Heart right ventricle (tissue), 16 donors: ENCODE measurements at regions not wholly inside any gene's neighbourhood (a gene's known extent, or its start where the extent isn't known, plus 50 kb on each side); places are given as distances from the start of the nearest gene placed in this dataset.

Experiments used
- ATAC-seq, 8 donors: fragments of 200-7000 bp; cut with Tn5 transposase; one replicate each; pipeline ENCODE4 v1.9.1; 2020; ENCODE audit warnings: mild to moderate bottlenecking in 8 of 8, moderate library complexity in 8 of 8, moderate number of reproducible peaks in 1 of 8
- DNase-seq, 2 donors: peaks; one replicate each; pipeline ENCODE4 v3.0.0-alpha.2; 2020
- H3K27ac ChIP-seq, 10 donors: fragments of 200-600 bp; sonication (generic) in 2 of 10; one replicate each; pipeline versions ENCODE4 v1.5.0 to v1.8.0; 2020 to 2022; ENCODE audit warnings: mild to moderate bottlenecking in 3 of 10
- H3K27me3 ChIP-seq, 7 donors: fragments of 200-600 bp; one replicate each; pipeline ENCODE4 v1.8.0; 2021 to 2022; ENCODE audit warnings: mild to moderate bottlenecking in 2 of 7
- H3K36me3 ChIP-seq, 9 donors: fragments of 200-600 bp; sonication (generic) in 1 of 9; one replicate each; pipeline versions ENCODE4 v1.5.0 to v1.8.0; 2020 to 2022; ENCODE audit warnings: mild to moderate bottlenecking in 2 of 9
- H3K4me1 ChIP-seq, 9 donors: fragments of 200-600 bp; sonication (generic) in 1 of 9; one replicate each; pipeline versions ENCODE4 v1.5.0 to v1.8.0; 2020 to 2022; ENCODE audit warnings: mild to moderate bottlenecking in 4 of 9
- H3K4me3 ChIP-seq, 10 donors: fragments of 200-600 bp; sonication (generic) in 2 of 10; one replicate each; pipeline versions ENCODE4 v1.5.0 to v1.8.0; 2020 to 2022; ENCODE audit warnings: mild to moderate bottlenecking in 7 of 10, moderate library complexity in 2 of 10
- H3K9me3 ChIP-seq, 11 donors: fragments of 200-600 bp in 10 of 11; sonication (generic) in 2 of 11; one replicate each; pipeline versions ENCODE4 v1.5.0 to v1.8.0; 2013 to 2022; ENCODE audit warnings: mild to moderate bottlenecking in 2 of 11, control low read depth in 1 of 11, moderate library complexity in 1 of 11
- WGBS, 2 donors: extraction: QIAGEN DNeasy Blood & Tissue Kit; methylation state at CpG; one replicate each; pipeline ENCODE4 v1.1.7; 2013; ENCODE audit warnings: inconsistent platforms in 1 of 2; 5-methylcytosine and 5-hydroxymethylcytosine counted together
- intact Hi-C, 10 donors: fragments of 100-400 bp; cut with DNase I; formaldehyde crosslinking; loops; one replicate each; pipeline versions ENCODE4 v1.11.1 to v1.14.2; 2022
- TF ChIP-seq, protein P1 (sequence below), 9 donors: fragments of 200-600 bp; sonication (generic) in 2 of 9; IDR thresholded peaks; one replicate each; pipeline versions ENCODE4 v1.5.0 to v1.8.0; 2021 to 2022; ENCODE audit warnings: antibody characterized with exemption in 9 of 9, mild to moderate bottlenecking in 5 of 9, moderate library complexity in 1 of 9
- donor health status: Arrhythmogenic right ventricular cardiomyopathy.
- donor health status: ischemic (EF 13 %, LVEDD 7.1; RV severe dilation, severe dysfunction).
- donor health status: healthy with polysubstance abuse.
- donor health status: DM: no; HTN: yes; CAD: no.
- donor health status: DM: no; HTN: no; CAD: no.
- donor health status: ischemic (EF 25% LVEDD 6.9; RV normal size, moderate dysfunction).
- donor health status: ischemic (EF 25% LVEDD 5.7; RV mildly dilated, moderate dysfunction).
- donor health status: healthy.
- donor health status: DM: yes; HTN: yes; CAD: no.
- donor health status: Ischemic cardiomyopathy.
- donor health status: ischemic (EF 35%, LVEDD 5.7; RV mildly dilated, moderate dysfunction).
- donor health status: nonischemic (EF 11% LVEDD 7.7; RV severe dilation, severe dysfunction).
- donor health status: DM: yes; HTN: yes; CAD: no.
- donor health status: PGD.
- donor health status: ischemic (EF 29% LVEDD 5.4; RV normal size, mild dysfunction).
- donor health status: nonischemic (EF 23%, LVEDD 6.1; RV moderate dilation, normal function).

DNA sequence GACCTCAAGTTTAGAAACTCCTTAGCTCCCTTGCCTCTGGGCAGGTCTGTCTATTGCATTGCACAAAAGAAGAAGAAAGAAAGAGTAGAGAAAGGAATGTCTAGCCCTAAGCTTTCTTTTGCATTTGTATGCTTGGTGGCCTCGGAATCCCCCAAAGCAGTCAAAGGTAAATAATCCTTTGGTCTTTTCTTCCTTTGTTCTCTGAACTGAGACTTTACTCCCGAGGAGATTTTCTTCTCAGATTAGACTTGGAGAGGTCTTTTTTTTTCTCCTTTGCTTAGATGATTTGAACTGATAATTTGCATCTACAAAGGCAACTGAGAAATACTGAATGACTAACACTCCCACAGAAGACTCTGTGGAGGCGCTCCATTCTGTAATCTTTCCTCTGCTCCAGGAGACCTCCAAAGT is 93.2 kb downstream of the AKR1D1 start:
- no peak for ATAC-seq
- Histone ChIP-seq H3K4me3 (no peak overlapping the region), H3K9me3 (peaks cover 0 to 31% (median 8%) of the 10 kb centered on the region in 11 donors), H3K4me1 (peaks cover 0 to 4% (median 0%) of the 10 kb centered on the region in 9 donors), H3K27me3 (peaks cover 0 to 3% (median 0%) of the 10 kb centered on the region in 7 donors), H3K36me3 (no peaks in the 10 kb centered on the region), H3K27ac (no peak overlapping the region)
- intact Hi-C loops: loop anchor here in 2 of 10 donors (10.0 kb wide), 2 partner anchors 275 to 295 kb away; partner anchors contain the start of gene TRIM24 (in 1 of the 2)
- no peak for DNase-seq
- TF ChIP-seq, protein P1, sequence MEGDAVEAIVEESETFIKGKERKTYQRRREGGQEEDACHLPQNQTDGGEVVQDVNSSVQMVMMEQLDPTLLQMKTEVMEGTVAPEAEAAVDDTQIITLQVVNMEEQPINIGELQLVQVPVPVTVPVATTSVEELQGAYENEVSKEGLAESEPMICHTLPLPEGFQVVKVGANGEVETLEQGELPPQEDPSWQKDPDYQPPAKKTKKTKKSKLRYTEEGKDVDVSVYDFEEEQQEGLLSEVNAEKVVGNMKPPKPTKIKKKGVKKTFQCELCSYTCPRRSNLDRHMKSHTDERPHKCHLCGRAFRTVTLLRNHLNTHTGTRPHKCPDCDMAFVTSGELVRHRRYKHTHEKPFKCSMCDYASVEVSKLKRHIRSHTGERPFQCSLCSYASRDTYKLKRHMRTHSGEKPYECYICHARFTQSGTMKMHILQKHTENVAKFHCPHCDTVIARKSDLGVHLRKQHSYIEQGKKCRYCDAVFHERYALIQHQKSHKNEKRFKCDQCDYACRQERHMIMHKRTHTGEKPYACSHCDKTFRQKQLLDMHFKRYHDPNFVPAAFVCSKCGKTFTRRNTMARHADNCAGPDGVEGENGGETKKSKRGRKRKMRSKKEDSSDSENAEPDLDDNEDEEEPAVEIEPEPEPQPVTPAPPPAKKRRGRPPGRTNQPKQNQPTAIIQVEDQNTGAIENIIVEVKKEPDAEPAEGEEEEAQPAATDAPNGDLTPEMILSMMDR (IDR thresholded peaks at IDR 0.05): no peak
- WGBS, 2 donors: 69 to 77% methylated on average over 3 of the region's 3 CpGs

DNA sequence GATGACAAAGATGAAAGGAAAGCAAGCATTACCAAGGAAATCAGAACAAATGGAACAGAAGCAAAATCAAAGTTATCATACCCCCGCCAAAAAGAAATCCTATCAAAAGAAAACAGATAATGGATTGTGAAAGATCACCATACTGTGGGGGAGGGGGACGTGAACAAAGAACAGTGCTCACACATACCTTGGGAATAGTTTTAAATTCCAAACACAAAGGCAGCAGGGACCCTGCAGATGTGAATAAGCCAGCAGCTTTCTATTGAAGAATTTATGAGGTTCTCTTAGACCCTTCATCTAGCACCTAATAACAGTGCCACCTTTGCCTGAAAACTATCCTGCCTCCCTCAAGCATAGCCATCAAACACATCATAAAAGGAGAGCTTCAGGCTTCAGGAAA is 94.0 kb downstream of the AKR1D1 start:
- 68 to 81% methylated on average over 2 of the region's 2 CpGs for WGBS, 2 donors
- intact Hi-C loops: no loop called here
- Histone ChIP-seq H3K4me3 (no peak overlapping the region), H3K27ac (no peak overlapping the region), H3K9me3 (peaks cover 0 to 29% (median 0%) of the 10 kb centered on the region in 11 donors), H3K27me3 (peaks cover 0 to 3% (median 0%) of the 10 kb centered on the region in 7 donors), H3K4me1 (peaks cover 0 to 4% (median 0%) of the 10 kb centered on the region in 9 donors), H3K36me3 (no peaks in the 10 kb centered on the region)
- ATAC-seq: no peak
- TF ChIP-seq, protein P1 (IDR thresholded peaks at IDR 0.05): no peak
- DNase-seq: no peak

GRCh38 chr7:138170959-138171703 is 94.9 kb downstream of the AKR1D1 start:
- no peak for DNase-seq
- no peak overlapping the region for H3K4me3 ChIP-seq
- no peak overlapping the region for H3K27ac ChIP-seq
- WGBS, 2 donors: 87 to 89% methylated on average over 7 of the region's 7 CpGs
- intact Hi-C loops: no loop called here
- H3K4me1 ChIP-seq: peaks cover 0 to 4% (median 0%) of the 10 kb centered on the region in 9 donors
- H3K36me3 ChIP-seq: no peaks in the 10 kb centered on the region
- TF ChIP-seq, protein P1 (IDR thresholded peaks at IDR 0.05): no peak
- peaks cover 0 to 20% (median 0%) of the 10 kb centered on the region in 11 donors for H3K9me3 ChIP-seq
- H3K27me3 ChIP-seq: peaks cover 0 to 3% (median 0%) of the 10 kb centered on the region in 7 donors
- no peak for ATAC-seq

DNA sequence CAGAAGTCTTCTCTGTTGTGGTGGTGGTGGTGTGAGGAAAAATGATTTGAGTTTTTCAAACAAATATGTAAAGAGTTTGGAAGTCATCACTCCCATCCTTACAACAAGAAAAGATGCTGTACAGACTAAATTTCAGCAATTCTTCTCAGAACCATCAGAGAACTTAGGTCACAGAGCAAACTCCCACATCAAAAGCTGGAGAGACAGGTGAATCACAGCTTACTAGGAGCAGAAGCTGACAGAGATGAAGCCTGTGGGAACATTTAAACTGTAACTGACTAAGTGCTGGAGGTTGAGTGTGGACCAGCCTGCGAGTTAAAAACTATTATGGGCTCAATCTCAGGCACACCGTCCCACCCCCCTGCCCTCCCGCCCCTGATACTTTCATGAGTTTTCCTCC is 97.3 kb downstream of the AKR1D1 start:
- no peak overlapping the region for H3K27ac ChIP-seq
- TF ChIP-seq, protein P1 (IDR thresholded peaks at IDR 0.05): no peak
- peaks cover 0 to 4% (median 0%) of the 10 kb centered on the region in 9 donors for H3K4me1 ChIP-seq
- peaks cover 0 to 19% (median 0%) of the 10 kb centered on the region in 11 donors for H3K9me3 ChIP-seq
- 91% methylated on average over 3 of the region's 3 CpGs for WGBS, 2 donors
- no peak overlapping the region for H3K4me3 ChIP-seq
- H3K27me3 ChIP-seq: peaks cover 0 to 3% (median 0%) of the 10 kb centered on the region in 7 donors
- no peaks in the 10 kb centered on the region for H3K36me3 ChIP-seq
- DNase-seq (no peak), ATAC-seq (no peak)
- intact Hi-C loops: no loop called here
